ENCODE measurements at regions not wholly inside any gene's neighbourhood (a gene's known extent, or its start where the extent isn't known, plus 50 kb on each side); places are given as distances from the start of the nearest gene placed in this dataset.
"Not testable (repeated sequence)": the region's sequence is repeated elsewhere in the genome, so short reads cannot be mapped to it uniquely, and the experiment has no call there.

GRCh38 chr5:17896605-17897004 is 262.3 kb downstream of the TAF11L14 start:
- DNase-seq = no peak

- DNase-seq = no peak
Measured at GRCh38 chr5:17897776-17898175, 263.5 kb downstream of the TAF11L14 start.

GRCh38 chr5:17898766-17899165 is 264.5 kb downstream of the TAF11L14 start:
- DNase-seq = no peak

- no peak for DNase-seq
Measured at GRCh38 chr5:17907094-17907493, 272.8 kb downstream of the TAF11L14 start.

GRCh38 chr5:17910318-17910717 is 276.1 kb downstream of the TAF11L14 start:
- no peak for DNase-seq

- no peak for DNase-seq
Measured at GRCh38 chr5:17912794-17913193, 278.5 kb downstream of the TAF11L14 start.

- no peak for DNase-seq
Measured at GRCh38 chr5:17916446-17916845, 282.2 kb downstream of the TAF11L14 start.

GRCh38 chr5:17917465-17917864 is 283.2 kb downstream of the TAF11L14 start:
- DNase-seq = no peak

- no peak for DNase-seq
Measured at GRCh38 chr5:17918373-17919104, 284.3 kb downstream of the TAF11L14 start.

- no peak for DNase-seq
Measured at GRCh38 chr5:17925276-17925675, 291.0 kb downstream of the TAF11L14 start.

GRCh38 chr5:17928581-17928981 is 294.3 kb downstream of the TAF11L14 start:
- no peak for DNase-seq

- DNase-seq = no peak
Measured at GRCh38 chr5:17929171-17929570, 294.9 kb downstream of the TAF11L14 start.

- DNase-seq = no peak
Measured at GRCh38 chr5:17930346-17930745, 296.1 kb downstream of the TAF11L14 start.

- no peak for DNase-seq
Measured at GRCh38 chr5:17944046-17944445, 309.8 kb downstream of the TAF11L14 start.

- DNase-seq = no peak
Measured at GRCh38 chr5:17947029-17947428, 312.8 kb downstream of the TAF11L14 start.

GRCh38 chr5:17951392-17952169 is 317.3 kb downstream of the TAF11L14 start:
- DNase-seq = no peak

- no peak for DNase-seq
Measured at GRCh38 chr5:17952231-17952630, 318.0 kb downstream of the TAF11L14 start.

- DNase-seq = no peak
Measured at GRCh38 chr5:17964067-17964466, 329.8 kb downstream of the TAF11L14 start.

GRCh38 chr5:17966640-17967402 is 332.6 kb downstream of the TAF11L14 start:
- no peak for DNase-seq

GRCh38 chr5:17976404-17976803 is 342.1 kb downstream of the TAF11L14 start:
- DNase-seq = no peak

GRCh38 chr5:17978954-17979353 is 344.7 kb downstream of the TAF11L14 start:
- DNase-seq = no peak

GRCh38 chr5:17982626-17983025 is 348.4 kb downstream of the TAF11L14 start:
- not testable (repeated sequence) for DNase-seq

GRCh38 chr5:17989036-17989435 is 354.8 kb downstream of the TAF11L14 start:
- DNase-seq = no peak

Data from NCI-H1436 treated with DMSO at 0.1 percent for 48 hours (cell line).